ENCODE measurements at regions not wholly inside any gene's neighbourhood (a gene's known extent, or its start where the extent isn't known, plus 50 kb on each side); places are given as distances from the start of the nearest gene placed in this dataset.
"Not testable (repeated sequence)": the region's sequence is repeated elsewhere in the genome, so short reads cannot be mapped to it uniquely, and the experiment has no call there.

GRCh38 chr5:21301205-21301604, 1313.2 kb upstream of the CDH18 start:
- CTCF ChIA-PET; H3K4me3 ChIP-seq (ENCODE audit: low read length); H3K9me3 ChIP-seq (ENCODE audit: control insufficient read depth in 1 of 2, insufficient read depth in 1 of 2, low read length in 2 of 2); H3K36me3 Mint-ChIP-seq (ENCODE audit: low read depth); H3K9me3 Mint-ChIP-seq; H3K27ac ChIP-seq (ENCODE audit: low read depth in 1 of 2, low read length in 2 of 2); intact Hi-C loops (cut with DNase I, micrococcal nuclease); H3K27ac Mint-ChIP-seq; H3K27me3 Mint-ChIP-seq; H3K36me3 ChIP-seq (ENCODE audit: insufficient read depth, low read length); H3K27me3 ChIP-seq (ENCODE audit: control insufficient read depth in 1 of 2, insufficient read depth in 2 of 2, low read length in 2 of 2); H3K4me3 Mint-ChIP-seq; H3K4me1 Mint-ChIP-seq (ENCODE audit: low read depth); H3K4me1 ChIP-seq (ENCODE audit: insufficient read depth, low read length); ATAC-seq (ENCODE audit: poor library complexity); POLR2A ChIA-PET; DNase-seq: not testable (repeated sequence)

GRCh38 chr5:21274361-21274760, 1286.4 kb upstream of the CDH18 start:
- H3K4me3 Mint-ChIP-seq; POLR2A ChIA-PET; H3K4me3 ChIP-seq (ENCODE audit: low read length); CTCF ChIA-PET; H3K27me3 Mint-ChIP-seq; H3K36me3 Mint-ChIP-seq (ENCODE audit: low read depth); H3K27ac Mint-ChIP-seq; DNase-seq; H3K36me3 ChIP-seq (ENCODE audit: insufficient read depth, low read length); ATAC-seq (ENCODE audit: poor library complexity); intact Hi-C loops (cut with DNase I, micrococcal nuclease); H3K9me3 Mint-ChIP-seq; H3K27me3 ChIP-seq (ENCODE audit: control insufficient read depth in 1 of 2, insufficient read depth in 2 of 2, low read length in 2 of 2); H3K4me1 ChIP-seq (ENCODE audit: insufficient read depth, low read length); H3K4me1 Mint-ChIP-seq (ENCODE audit: low read depth); H3K27ac ChIP-seq (ENCODE audit: low read depth in 1 of 2, low read length in 2 of 2); H3K9me3 ChIP-seq (ENCODE audit: control insufficient read depth in 1 of 2, insufficient read depth in 1 of 2, low read length in 2 of 2): not testable (repeated sequence)

- ATAC-seq (ENCODE audit: poor library complexity), result no peak
- DNase-seq, result no peak
- H3K36me3 ChIP-seq (ENCODE audit: insufficient read depth, low read length), result no peaks in the 10 kb centered on the region
- TF ChIP-seq CTCF (IDR thresholded peaks at IDR 0.05), result no peak
- H3K27ac Mint-ChIP-seq, result no peak overlapping the region
- ChIA-PET CTCF (no interaction called here), POLR2A (no interaction called here)
- H3K36me3 Mint-ChIP-seq (ENCODE audit: low read depth), result no peaks in the 10 kb centered on the region
- H3K27me3 Mint-ChIP-seq, result no peaks in the 10 kb centered on the region
- H3K9me3 ChIP-seq (ENCODE audit: control insufficient read depth in 1 of 2, insufficient read depth in 1 of 2, low read length in 2 of 2), result no peaks in the 10 kb centered on the region
- H3K4me1 Mint-ChIP-seq (ENCODE audit: low read depth), result no peaks in the 10 kb centered on the region
- H3K4me3 ChIP-seq (ENCODE audit: low read length), result no peak overlapping the region
- H3K9me3 Mint-ChIP-seq, result peaks cover 11% of the 10 kb centered on the region
- no peaks in the 10 kb centered on the region for H3K4me1 ChIP-seq (ENCODE audit: insufficient read depth, low read length)
- H3K4me3 Mint-ChIP-seq, result no peak overlapping the region
- intact Hi-C loops (cut with DNase I, micrococcal nuclease), result no loop called here
- no peak overlapping the region for H3K27ac ChIP-seq (ENCODE audit: low read depth in 1 of 2, low read length in 2 of 2)
- no peaks in the 10 kb centered on the region for H3K27me3 ChIP-seq (ENCODE audit: control insufficient read depth in 1 of 2, insufficient read depth in 2 of 2, low read length in 2 of 2)
Observed at GRCh38 chr5:21263361-21263760, 1275.4 kb upstream of the CDH18 start.

- Histone ChIP-seq H3K4me1 (ENCODE audit: insufficient read depth, low read length) (no peaks in the 10 kb centered on the region), H3K27me3 (ENCODE audit: control insufficient read depth in 1 of 2, insufficient read depth in 2 of 2, low read length in 2 of 2) (no peaks in the 10 kb centered on the region), H3K9me3 (ENCODE audit: control insufficient read depth in 1 of 2, insufficient read depth in 1 of 2, low read length in 2 of 2) (no peaks in the 10 kb centered on the region), H3K4me3 (ENCODE audit: low read length) (no peak overlapping the region), H3K36me3 (ENCODE audit: insufficient read depth, low read length) (no peaks in the 10 kb centered on the region), H3K27ac (ENCODE audit: low read depth in 1 of 2, low read length in 2 of 2) (no peak overlapping the region)
- no peak for DNase-seq
- Mint-ChIP-seq H3K4me1 (ENCODE audit: low read depth) (no peaks in the 10 kb centered on the region), H3K9me3 (peaks cover 8% of the 10 kb centered on the region), H3K4me3 (no peak overlapping the region), H3K27me3 (no peaks in the 10 kb centered on the region), H3K27ac (no peak overlapping the region), H3K36me3 (ENCODE audit: low read depth) (no peaks in the 10 kb centered on the region)
- intact Hi-C loops (cut with DNase I, micrococcal nuclease), result no loop called here
- ChIA-PET CTCF (no interaction called here), POLR2A (no interaction called here)
- no peak for ATAC-seq (ENCODE audit: poor library complexity)
- TF ChIP-seq CTCF (IDR thresholded peaks at IDR 0.05), result no peak
Observed at GRCh38 chr5:21254161-21254560, 1266.2 kb upstream of the CDH18 start.
